Psoas muscle (tissue), 7 donors: ENCODE measurements at regions not wholly inside any gene's neighbourhood (a gene's known extent, or its start where the extent isn't known, plus 50 kb on each side); places are given as distances from the start of the nearest gene placed in this dataset.
"Not testable (repeated sequence)": the region's sequence is repeated elsewhere in the genome, so short reads cannot be mapped to it uniquely, and the experiment has no call there.

ENCODE experiments used
- ATAC-seq, 4 donors: fragments of 200-7000 bp; cut with Tn5 transposase; one replicate each; pipeline ENCODE4 v1.9.1; 2020; ENCODE audit warnings: moderate library complexity in 3 of 4, mild to moderate bottlenecking in 2 of 4
- DNase-seq, 2 donors: peaks; one replicate each; pipeline ENCODE4 v3.0.0-alpha.2; 2020
- H3K27ac ChIP-seq: fragments of 200-600 bp; one replicate; pipeline ENCODE4 v1.8.0; 2022
- H3K27me3 ChIP-seq, 3 donors: fragments of 200-600 bp in 1 of 3; one replicate each; pipeline versions ENCODE4 v1.6.1 to v1.8.0; 2013 to 2022; ENCODE audit warnings: low read length in 2 of 3, mild to moderate bottlenecking in 2 of 3, moderate library complexity in 1 of 3; ENCODE audit not compliant: insufficient read depth in 3 of 3
- H3K36me3 ChIP-seq, 2 donors: fragments of 200-600 bp in 1 of 2; one replicate each; pipeline versions ENCODE4 v1.6.1 to v1.8.0; 2013 to 2022; ENCODE audit warnings: low read depth in 1 of 2, mild to moderate bottlenecking in 1 of 2, moderate library complexity in 1 of 2; ENCODE audit not compliant: insufficient read depth in 1 of 2
- H3K4me1 ChIP-seq: fragments of 200-600 bp; one replicate; pipeline ENCODE4 v1.8.0; 2022
- H3K4me3 ChIP-seq: fragments of 200-600 bp; one replicate; pipeline ENCODE4 v1.8.0; 2022; ENCODE audit warnings: mild to moderate bottlenecking
- H3K9me3 ChIP-seq: fragments of 200-600 bp; one replicate; pipeline ENCODE4 v1.8.0; 2022
- WGBS, 3 donors: extraction: QIAGEN DNeasy Blood & Tissue Kit; methylation state at CpG; one replicate each; pipeline versions ENCODE4 v1.1.6 to v1.1.7; 2013; 5-methylcytosine and 5-hydroxymethylcytosine counted together
- intact Hi-C, 2 donors: fragments of 100-400 bp; cut with DNase I; formaldehyde crosslinking; loops; one replicate each; pipeline versions ENCODE4 v1.11.0 to v1.14.2; 2022
- TF ChIP-seq, protein P1 (sequence below): fragments of 200-600 bp; IDR thresholded peaks from one replicate; pipeline ENCODE4 v1.8.0; 2022; ENCODE audit warnings: antibody characterized with exemption
- donor health status: healthy with polysubstance abuse.
- donor health status: DM: no; HTN: no; CAD: no; lungs with moderate emphysema.
- donor health status: Bipolar disorder and iron deficiency.
- donor health status: healthy.
- donor health status: DM: yes; HTN: yes; CAD: no.
- donor health status: DM: no; HTN: no; CAD: no.
- donor health status: DM: yes; HTN: yes; CAD: no.

DNA sequence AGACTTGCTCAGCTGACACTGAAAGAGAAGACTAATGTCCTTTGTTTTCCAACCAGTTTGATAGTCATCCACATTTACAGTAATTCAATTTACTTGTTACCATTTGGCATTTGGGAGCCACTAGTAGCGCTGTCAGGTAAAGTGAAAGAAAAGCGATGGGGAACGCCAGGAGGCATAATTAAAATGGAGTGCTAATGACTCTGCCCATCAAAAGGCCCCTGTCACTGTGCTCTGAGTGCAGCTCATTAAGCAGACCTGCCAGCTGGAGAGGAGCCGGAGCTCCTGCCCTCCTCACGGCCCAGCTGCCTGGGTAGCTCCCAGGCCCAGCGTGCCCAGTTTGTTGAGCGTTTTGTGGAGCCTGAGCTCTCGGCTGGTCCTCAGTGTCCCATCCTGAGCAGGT, 463.6 kb upstream of the CCDC196 start:
- intact Hi-C loops = no loop called here
- Histone ChIP-seq H3K4me3 (no peak overlapping the region), H3K9me3 (no peaks in the 10 kb centered on the region), H3K27me3 (no peaks in the 10 kb centered on the region), H3K36me3 (no peaks in the 10 kb centered on the region), H3K27ac (no peak overlapping the region), H3K4me1 (no peaks in the 10 kb centered on the region)
- ATAC-seq (no peak), DNase-seq (no peak)
- WGBS, 3 donors = 72 to 73% (median 72%) methylated on average over 8 of the region's 8 CpGs
- TF ChIP-seq, protein P1, sequence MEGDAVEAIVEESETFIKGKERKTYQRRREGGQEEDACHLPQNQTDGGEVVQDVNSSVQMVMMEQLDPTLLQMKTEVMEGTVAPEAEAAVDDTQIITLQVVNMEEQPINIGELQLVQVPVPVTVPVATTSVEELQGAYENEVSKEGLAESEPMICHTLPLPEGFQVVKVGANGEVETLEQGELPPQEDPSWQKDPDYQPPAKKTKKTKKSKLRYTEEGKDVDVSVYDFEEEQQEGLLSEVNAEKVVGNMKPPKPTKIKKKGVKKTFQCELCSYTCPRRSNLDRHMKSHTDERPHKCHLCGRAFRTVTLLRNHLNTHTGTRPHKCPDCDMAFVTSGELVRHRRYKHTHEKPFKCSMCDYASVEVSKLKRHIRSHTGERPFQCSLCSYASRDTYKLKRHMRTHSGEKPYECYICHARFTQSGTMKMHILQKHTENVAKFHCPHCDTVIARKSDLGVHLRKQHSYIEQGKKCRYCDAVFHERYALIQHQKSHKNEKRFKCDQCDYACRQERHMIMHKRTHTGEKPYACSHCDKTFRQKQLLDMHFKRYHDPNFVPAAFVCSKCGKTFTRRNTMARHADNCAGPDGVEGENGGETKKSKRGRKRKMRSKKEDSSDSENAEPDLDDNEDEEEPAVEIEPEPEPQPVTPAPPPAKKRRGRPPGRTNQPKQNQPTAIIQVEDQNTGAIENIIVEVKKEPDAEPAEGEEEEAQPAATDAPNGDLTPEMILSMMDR = no peak

DNA sequence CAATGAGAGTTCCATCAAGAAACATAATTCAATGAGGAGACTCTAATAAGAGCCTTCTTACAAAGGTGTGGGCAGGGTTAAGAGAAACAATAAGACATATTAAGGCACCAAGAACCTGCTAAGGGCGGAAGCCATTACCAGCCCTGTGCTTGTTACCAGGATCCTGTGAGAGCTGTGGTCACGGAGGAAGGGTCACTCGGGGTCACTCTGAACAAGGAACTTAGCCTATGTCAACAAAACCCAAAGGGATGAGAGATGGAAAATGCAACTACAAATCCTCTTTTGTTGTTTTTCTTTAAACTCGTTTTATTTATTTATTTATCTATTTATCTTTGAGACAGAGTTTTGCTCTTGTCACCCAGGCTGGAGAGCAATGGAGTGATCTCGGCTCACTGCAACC, 460.4 kb upstream of the CCDC196 start:
- Histone ChIP-seq H3K4me3 (no peak overlapping the region), H3K9me3 (no peaks in the 10 kb centered on the region), H3K27ac (no peak overlapping the region), H3K36me3 (no peaks in the 10 kb centered on the region), H3K27me3 (no peaks in the 10 kb centered on the region), H3K4me1 (no peaks in the 10 kb centered on the region)
- intact Hi-C loops = no loop called here
- WGBS, 3 donors = 57 to 70% (median 66%) methylated on average over 5 of the region's 5 CpGs
- ATAC-seq (no peak), DNase-seq (no peak)
- TF ChIP-seq, protein P1 = no peak

DNA sequence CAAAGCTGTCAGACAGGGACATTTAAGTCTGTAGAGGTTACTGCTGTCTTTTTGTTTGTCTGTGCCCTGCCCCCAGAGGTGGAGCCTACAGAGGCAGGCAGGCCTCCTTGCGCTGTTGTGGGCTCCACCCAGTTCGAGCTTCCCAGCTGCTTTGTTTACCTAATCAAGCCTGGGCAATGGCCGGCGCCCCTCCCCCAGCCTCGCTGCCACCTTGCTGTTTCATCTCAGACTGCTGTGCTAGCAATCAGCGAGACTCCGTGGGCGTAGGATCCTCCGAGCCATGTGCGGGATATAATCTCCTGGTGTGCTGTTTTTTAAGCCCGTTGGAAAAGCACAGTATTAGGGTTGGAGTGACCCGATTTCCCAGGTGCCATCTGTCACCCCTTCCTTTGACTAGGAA, 454.2 kb upstream of the CCDC196 start:
- intact Hi-C loops, H3K27me3 ChIP-seq, H3K4me1 ChIP-seq, DNase-seq, H3K4me3 ChIP-seq, H3K9me3 ChIP-seq, H3K36me3 ChIP-seq, ATAC-seq, H3K27ac ChIP-seq: not testable (repeated sequence)
- 83 to 94% (median 92%) methylated on average over 10 to 12 of the region's 12 CpGs for WGBS, 3 donors

DNA sequence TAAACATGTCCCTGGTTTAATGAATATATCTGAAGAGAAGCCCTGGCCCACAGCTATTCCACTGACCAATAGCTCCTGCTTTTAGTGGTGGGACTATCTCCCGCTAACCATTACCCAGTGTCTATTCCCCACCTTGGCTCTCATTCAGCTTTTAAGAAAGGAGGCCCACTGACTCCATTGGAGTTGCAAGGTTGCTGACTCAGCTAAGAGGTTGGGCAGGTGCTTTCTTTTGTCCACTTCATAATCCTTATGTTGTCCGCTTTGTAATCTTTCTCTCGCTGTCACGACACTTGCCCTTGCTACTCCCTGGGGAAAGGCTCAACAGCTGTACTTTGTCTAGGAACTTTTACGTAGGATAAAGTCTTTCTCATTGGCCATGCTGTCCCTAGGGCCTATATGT, 453.4 kb upstream of the CCDC196 start:
- Histone ChIP-seq H3K9me3 (peaks cover 7% of the 10 kb centered on the region), H3K27ac (no peak overlapping the region), H3K27me3 (no peaks in the 10 kb centered on the region), H3K36me3 (no peaks in the 10 kb centered on the region), H3K4me3 (no peak overlapping the region), H3K4me1 (no peaks in the 10 kb centered on the region)
- DNase-seq (no peak), ATAC-seq (no peak)
- WGBS, 3 donors = 81 to 93% (median 84%) methylated on average over 5 of the region's 5 CpGs
- TF ChIP-seq, protein P1 = no peak
- intact Hi-C loops = no loop called here

DNA sequence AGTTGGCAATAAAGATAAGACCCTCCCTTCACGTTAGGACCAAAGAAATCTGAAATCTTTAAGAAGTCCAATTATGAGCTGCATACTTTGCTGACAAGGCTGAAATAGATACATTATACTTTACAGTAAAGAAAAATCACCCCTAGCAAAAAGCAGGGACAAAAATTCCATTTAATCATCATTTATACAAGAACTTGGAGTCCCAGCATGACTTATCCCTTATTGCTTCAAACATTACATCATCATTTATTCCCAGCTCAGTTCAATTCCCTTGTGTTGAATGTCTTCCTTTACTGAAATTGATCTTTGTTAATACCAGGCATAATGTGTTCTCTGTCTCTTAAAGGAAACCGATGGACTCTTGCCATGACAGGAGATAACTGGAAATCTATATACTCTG, 449.6 kb upstream of the CCDC196 start:
- H3K4me1 ChIP-seq = no peaks in the 10 kb centered on the region
- H3K27me3 ChIP-seq = no peaks in the 10 kb centered on the region
- TF ChIP-seq, protein P1 = no peak
- peaks cover 3% of the 10 kb centered on the region for H3K9me3 ChIP-seq
- H3K4me3 ChIP-seq = no peak overlapping the region
- H3K36me3 ChIP-seq = no peaks in the 10 kb centered on the region
- WGBS, 3 donors = 56 to 73% (median 66%) methylated on average over 2 of the region's 2 CpGs
- DNase-seq (no peak), ATAC-seq (no peak)
- intact Hi-C loops = no loop called here
- H3K27ac ChIP-seq = no peak overlapping the region
